GM12864 (cell line): ENCODE measurements at regions not wholly inside any gene's neighbourhood (a gene's known extent, or its start where the extent isn't known, plus 50 kb on each side); places are given as distances from the start of the nearest gene placed in this dataset.
"Not testable (repeated sequence)": the region's sequence is repeated elsewhere in the genome, so short reads cannot be mapped to it uniquely, and the experiment has no call there.

Experiments
- DNase-seq: peaks from one replicate; pipeline ENCODE4 v3.0.0-alpha.2; 2011; ENCODE audit warnings: low read depth
- H3K4me3 ChIP-seq: 2 replicates; pipeline ENCODE4 v1.5.1; 2011; ENCODE audit warnings: mild to moderate bottlenecking, low read depth, low read length, control low read depth
- TF ChIP-seq, protein P1 (sequence below): IDR thresholded peaks from 2 replicates; pipeline ENCODE4 v1.5.1; 2011; ENCODE audit warnings: low read depth, mild to moderate bottlenecking, moderate library complexity, low read length, control low read depth, inconsistent platforms; ENCODE audit errors: missing control alignments

- DNase-seq, result no peak
- TF ChIP-seq, protein P1, sequence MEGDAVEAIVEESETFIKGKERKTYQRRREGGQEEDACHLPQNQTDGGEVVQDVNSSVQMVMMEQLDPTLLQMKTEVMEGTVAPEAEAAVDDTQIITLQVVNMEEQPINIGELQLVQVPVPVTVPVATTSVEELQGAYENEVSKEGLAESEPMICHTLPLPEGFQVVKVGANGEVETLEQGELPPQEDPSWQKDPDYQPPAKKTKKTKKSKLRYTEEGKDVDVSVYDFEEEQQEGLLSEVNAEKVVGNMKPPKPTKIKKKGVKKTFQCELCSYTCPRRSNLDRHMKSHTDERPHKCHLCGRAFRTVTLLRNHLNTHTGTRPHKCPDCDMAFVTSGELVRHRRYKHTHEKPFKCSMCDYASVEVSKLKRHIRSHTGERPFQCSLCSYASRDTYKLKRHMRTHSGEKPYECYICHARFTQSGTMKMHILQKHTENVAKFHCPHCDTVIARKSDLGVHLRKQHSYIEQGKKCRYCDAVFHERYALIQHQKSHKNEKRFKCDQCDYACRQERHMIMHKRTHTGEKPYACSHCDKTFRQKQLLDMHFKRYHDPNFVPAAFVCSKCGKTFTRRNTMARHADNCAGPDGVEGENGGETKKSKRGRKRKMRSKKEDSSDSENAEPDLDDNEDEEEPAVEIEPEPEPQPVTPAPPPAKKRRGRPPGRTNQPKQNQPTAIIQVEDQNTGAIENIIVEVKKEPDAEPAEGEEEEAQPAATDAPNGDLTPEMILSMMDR, result no peak
- no peak overlapping the region for H3K4me3 ChIP-seq
These were observed 475.7 kb upstream of the CYLC2 start for GRCh38 chr9:102519423-102519822.

GRCh38 chr9:102518324-102518723, 476.8 kb upstream of the CYLC2 start:
- DNase-seq, result no peak
- no peak overlapping the region for H3K4me3 ChIP-seq
- TF ChIP-seq, protein P1, result no peak

- TF ChIP-seq, protein P1, result no peak
- no peak overlapping the region for H3K4me3 ChIP-seq
- DNase-seq, result no peak
These were observed 480.6 kb upstream of the CYLC2 start for GRCh38 chr9:102514541-102514940.

DNA sequence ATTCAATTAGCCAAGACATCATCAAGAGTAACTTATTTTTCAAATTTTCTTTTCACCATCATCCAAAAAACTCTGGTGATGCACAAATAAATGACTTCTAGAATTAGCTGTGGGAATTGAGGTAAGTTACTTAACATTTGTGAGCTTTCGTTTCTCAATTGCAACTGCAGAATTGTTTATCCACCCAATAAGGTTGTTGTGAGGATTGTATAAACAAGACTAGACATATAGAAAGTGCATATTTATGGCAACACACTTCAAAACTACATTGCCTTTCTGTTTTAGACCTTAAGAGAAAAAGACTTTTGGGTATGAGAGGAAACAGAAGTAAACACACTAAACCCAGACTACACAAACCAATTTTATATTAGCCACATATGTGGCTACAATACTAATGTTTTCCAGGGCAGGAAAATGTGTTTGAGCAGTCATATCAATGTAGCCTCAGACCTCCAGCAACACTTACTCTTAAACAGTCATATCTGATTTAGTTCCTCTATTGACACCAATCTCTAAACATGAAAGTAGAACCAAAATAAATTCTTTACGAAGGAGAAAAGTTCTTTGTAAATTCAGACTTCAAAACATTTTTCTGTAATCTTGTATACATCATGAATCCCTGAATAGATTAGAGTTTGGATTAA, 488.0 kb upstream of the CYLC2 start:
- no peak for DNase-seq
- TF ChIP-seq, protein P1, result no peak

DNA sequence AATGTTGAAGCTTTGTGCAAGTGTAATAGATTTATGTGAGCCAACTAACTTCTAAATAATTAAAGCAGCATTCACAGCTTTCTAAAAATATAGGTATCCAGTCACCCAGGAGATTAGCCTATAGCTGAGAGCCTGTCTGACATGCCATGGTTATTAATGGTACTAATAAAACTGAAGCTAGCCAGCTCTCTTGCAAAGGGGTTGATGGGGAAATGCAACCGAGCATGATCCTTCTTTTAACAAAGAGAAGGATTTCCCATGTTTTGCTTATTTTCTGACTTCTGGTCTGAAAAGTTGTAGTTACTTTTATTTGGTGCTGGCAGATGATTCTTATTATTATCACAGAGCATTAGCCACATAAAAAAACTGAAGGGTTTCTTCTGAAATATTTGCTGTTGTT, 488.7 kb upstream of the CYLC2 start:
- TF ChIP-seq, protein P1, result no peak
- no peak overlapping the region for H3K4me3 ChIP-seq
- no peak for DNase-seq

More for the DNA sequence above, 488.0 kb upstream of the CYLC2 start:
- H3K4me3 ChIP-seq, result no peak overlapping the region

- no peak for DNase-seq
- H3K4me3 ChIP-seq, result no peak overlapping the region
- TF ChIP-seq, protein P1, result no peak
These were observed 495.7 kb upstream of the CYLC2 start for GRCh38 chr9:102499468-102499867.

DNA sequence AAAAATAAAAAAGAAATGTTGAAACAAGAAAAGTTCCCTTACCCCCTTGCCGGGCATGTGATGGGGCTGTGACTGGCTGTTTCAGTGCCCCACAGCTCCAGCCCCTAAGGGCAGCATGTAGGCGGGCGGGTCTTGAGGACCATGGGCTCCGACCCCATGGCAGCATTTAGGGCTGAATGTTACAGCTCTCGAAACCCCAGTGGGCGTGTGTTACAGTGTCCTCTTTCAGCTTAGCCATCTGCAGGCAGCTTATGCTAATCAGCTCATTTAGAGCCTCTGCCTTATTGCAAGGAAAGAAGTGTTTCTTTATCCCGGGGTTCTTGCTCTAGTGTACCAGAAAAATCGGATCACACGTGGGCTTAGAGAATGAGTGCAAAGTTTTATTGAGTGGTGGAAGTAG, 497.4 kb upstream of the CYLC2 start:
- TF ChIP-seq, protein P1, result no peak
- H3K4me3 ChIP-seq, result no peak overlapping the region
- no peak for DNase-seq

GRCh38 chr9:102486976-102487375, 508.2 kb upstream of the CYLC2 start:
- not testable (repeated sequence) for DNase-seq, H3K4me3 ChIP-seq
